ENCODE measurements at regions not wholly inside any gene's neighbourhood (a gene's known extent, or its start where the extent isn't known, plus 50 kb on each side); places are given as distances from the start of the nearest gene placed in this dataset.
A peak's percentile ranks its signal among the peaks of the same experiment; 100 is the strongest.
"Not testable (repeated sequence)": the region's sequence is repeated elsewhere in the genome, so short reads cannot be mapped to it uniquely, and the experiment has no call there.

DNA sequence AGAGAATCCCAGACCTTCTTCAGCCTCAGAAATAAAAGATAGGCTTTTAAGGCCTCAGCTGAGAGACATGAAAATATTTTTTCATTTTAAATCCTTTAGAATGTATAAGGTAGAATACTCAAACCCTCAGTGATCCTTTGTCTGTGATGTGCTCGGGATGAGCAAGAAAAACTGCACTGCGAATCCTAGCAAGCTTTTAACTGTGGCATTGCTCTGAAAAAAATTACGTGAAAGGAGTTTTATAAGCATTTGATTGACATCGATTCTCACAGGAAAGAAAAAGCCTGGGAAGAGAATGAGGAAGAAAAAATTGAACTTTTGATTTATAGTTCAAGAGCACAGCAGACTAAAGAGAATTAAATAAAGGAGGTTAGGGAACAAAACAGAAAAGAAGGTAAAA is 120.0 kb downstream of the TMEM168 start:
- WGBS, 4 donors, result 82 to 91% (median 87%) methylated on average over 4 of the region's 4 CpGs
- Histone ChIP-seq H3K27me3 (no peaks in the 10 kb centered on the region), H3K27ac (no peak overlapping the region), H3K9me3 (no peaks in the 10 kb centered on the region), H3K4me3 (no peak overlapping the region), H3K36me3 (no peaks in the 10 kb centered on the region), H3K4me1 (no peaks in the 10 kb centered on the region)
- TF ChIP-seq POLR2A (IDR thresholded peaks at IDR 0.05), result no peak
- TF ChIP-seq, protein P1, sequence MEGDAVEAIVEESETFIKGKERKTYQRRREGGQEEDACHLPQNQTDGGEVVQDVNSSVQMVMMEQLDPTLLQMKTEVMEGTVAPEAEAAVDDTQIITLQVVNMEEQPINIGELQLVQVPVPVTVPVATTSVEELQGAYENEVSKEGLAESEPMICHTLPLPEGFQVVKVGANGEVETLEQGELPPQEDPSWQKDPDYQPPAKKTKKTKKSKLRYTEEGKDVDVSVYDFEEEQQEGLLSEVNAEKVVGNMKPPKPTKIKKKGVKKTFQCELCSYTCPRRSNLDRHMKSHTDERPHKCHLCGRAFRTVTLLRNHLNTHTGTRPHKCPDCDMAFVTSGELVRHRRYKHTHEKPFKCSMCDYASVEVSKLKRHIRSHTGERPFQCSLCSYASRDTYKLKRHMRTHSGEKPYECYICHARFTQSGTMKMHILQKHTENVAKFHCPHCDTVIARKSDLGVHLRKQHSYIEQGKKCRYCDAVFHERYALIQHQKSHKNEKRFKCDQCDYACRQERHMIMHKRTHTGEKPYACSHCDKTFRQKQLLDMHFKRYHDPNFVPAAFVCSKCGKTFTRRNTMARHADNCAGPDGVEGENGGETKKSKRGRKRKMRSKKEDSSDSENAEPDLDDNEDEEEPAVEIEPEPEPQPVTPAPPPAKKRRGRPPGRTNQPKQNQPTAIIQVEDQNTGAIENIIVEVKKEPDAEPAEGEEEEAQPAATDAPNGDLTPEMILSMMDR (IDR thresholded peaks at IDR 0.05), result no peak
- intact Hi-C loops (cut with DNase I), result loop anchor here in 1 of 10 donors (10.0 kb wide), 1 partner anchor 115 kb away; no protein-coding TSS in a partner anchor
- ATAC-seq, result no peak
- DNase-seq, result no peak

DNA sequence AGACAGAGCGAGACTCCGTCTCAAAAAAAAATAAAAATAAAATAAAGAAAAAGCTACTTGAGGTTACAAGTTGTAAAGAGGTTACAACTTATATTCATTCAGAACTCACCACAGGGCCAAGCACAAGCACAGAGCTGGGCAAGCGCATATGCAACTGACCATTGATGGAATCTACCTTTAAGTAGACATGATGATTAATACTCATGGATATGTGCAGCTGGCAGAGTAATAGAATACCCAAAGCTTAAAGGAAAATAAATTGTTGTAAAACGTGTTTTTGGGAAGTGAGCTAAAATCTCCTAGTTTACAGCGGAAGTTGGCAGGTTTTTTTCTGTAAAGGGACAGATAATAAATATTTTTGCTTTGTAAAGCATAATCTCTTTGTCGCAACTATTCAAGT is 111.6 kb downstream of the TMEM168 start:
- Histone ChIP-seq H3K4me1 (no peaks in the 10 kb centered on the region), H3K9me3 (no peaks in the 10 kb centered on the region), H3K27ac (no peak overlapping the region), H3K27me3 (no peaks in the 10 kb centered on the region), H3K4me3 (no peak overlapping the region), H3K36me3 (no peaks in the 10 kb centered on the region)
- 84 to 91% (median 87%) methylated on average over 6 of the region's 6 CpGs for WGBS, 4 donors
- intact Hi-C loops (cut with DNase I), result loop anchor here in 1 of 10 donors (10.0 kb wide), 1 partner anchor 124 kb away; no protein-coding TSS in a partner anchor
- ATAC-seq (no peak), DNase-seq (no peak)
- no peak for TF ChIP-seq POLR2A (IDR thresholded peaks at IDR 0.05)
- TF ChIP-seq, protein P1 (IDR thresholded peaks at IDR 0.05), result no peak

DNA sequence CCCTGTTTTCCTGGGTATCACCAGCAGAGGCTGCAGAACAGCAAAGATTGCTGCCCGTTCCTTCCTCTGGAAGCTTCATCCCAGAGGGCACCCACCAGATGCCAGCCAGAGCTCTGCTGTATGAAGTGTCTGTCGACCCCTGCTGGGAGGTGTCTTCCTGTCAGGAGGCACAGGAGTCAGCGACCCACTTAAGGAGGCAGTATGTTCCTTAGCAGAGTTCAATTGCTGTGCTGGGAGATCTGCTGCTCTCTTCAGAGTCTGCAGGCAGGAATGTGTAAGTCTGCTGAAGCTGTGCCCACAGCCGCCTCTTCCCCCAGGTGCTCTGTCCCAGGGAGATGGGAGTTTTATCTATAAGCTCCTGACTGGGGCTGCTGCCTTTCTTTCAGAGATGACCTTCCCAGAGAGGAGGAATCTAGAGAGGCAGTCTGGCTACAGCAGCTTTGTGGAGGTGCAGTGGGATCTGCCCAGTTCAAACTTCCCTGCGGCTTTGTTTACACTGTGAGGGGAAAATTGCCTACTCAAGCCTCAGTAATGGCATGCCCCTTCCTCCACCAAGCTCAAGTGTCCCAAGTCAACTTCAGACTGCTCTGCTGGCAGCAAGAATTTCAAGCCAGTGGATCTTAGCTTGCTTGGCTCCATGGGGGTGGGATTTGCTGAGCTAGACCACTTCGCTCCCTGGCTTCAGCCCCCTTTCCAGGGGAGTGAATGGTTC is 100.6 kb downstream of the TMEM168 start:
- H3K27ac ChIP-seq; H3K27me3 ChIP-seq; DNase-seq; intact Hi-C loops (cut with DNase I); H3K4me1 ChIP-seq; ATAC-seq; H3K4me3 ChIP-seq; H3K36me3 ChIP-seq: not testable (repeated sequence)
- H3K9me3 ChIP-seq, result peaks cover 0 to 30% (median 6%) of the 10 kb centered on the region in 12 donors
- 67 to 94% (median 75%) methylated on average over 4 to 6 of the region's 6 CpGs for WGBS, 4 donors

DNA sequence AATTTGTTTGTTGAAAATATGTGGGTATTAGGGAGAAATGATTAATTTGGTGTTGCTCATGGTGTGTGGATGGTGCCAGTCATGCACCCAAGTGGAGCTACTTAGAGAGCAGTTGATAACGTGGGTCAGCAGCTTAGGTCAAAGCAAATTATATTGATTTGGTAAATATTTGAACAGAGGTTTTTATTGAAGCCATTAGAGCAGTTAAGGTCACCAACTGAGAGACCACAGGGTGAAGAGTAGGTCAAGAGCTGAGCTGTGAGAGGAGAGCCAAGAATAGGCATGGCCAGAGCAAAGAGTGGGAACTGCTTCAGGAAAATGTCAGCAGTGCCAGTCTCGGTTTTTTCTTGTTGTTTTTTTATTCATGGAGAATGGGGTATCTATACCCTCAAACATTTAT is 97.9 kb downstream of the TMEM168 start:
- no peaks in the 10 kb centered on the region for H3K36me3 ChIP-seq
- no peak overlapping the region for H3K4me3 ChIP-seq
- intact Hi-C loops (cut with DNase I), result no loop called here
- H3K9me3 ChIP-seq, result peaks cover 0 to 28% (median 3%) of the 10 kb centered on the region in 12 donors
- peaks cover 0 to 7% (median 0%) of the 10 kb centered on the region in 12 donors for H3K4me1 ChIP-seq
- TF ChIP-seq, protein P1 (IDR thresholded peaks at IDR 0.05), result no peak
- TF ChIP-seq POLR2A (IDR thresholded peaks at IDR 0.05), result no peak
- WGBS, 4 donors, result 45 to 50% (median 47%) methylated on average over 2 of the region's 2 CpGs
- ATAC-seq (peak; percentile 73 to 91 (median 86)), DNase-seq (no peak)
- no peak overlapping the region for H3K27ac ChIP-seq
- no peaks in the 10 kb centered on the region for H3K27me3 ChIP-seq

DNA sequence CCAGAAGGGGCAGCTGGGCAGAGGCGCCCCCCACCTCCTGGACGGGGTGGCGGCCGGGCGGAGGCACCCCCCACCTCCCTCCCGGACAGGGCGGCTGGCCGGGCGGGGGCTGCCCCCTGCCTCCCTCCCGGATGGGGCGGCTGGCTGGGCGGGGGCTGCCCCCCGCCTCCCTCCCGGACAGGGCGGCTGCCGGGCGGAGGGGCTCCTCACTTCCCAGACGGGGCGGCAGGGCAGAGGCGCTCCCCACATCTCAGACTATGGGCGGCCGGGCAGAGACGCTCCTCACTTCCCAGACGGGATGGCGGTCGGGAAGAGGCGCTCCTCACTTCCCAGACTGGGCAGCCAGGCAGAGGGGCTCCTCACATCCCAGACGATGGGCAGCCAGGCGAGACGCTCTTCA is 93.0 kb downstream of the TMEM168 start:
- H3K27ac ChIP-seq; H3K27me3 ChIP-seq; intact Hi-C loops (cut with DNase I); DNase-seq; H3K4me3 ChIP-seq; H3K36me3 ChIP-seq; ATAC-seq; H3K4me1 ChIP-seq: not testable (repeated sequence)
- 94 to 100% (median 96%) methylated on average over 9 to 30 of the region's 30 CpGs for whole genome bisulfite sequencing, 4 donors
- peaks cover 0 to 28% (median 3%) of the 10 kb centered on the region in 12 donors for H3K9me3 ChIP-seq

All from heart left ventricle (tissue), 16 donors.